SK-N-SH (cell line): ENCODE measurements at regions not wholly inside any gene's neighbourhood (a gene's known extent, or its start where the extent isn't known, plus 50 kb on each side); places are given as distances from the start of the nearest gene placed in this dataset.

Experiments used
- CTCF ChIA-PET: fragments of 300-600, 350-600 bp; formaldehyde crosslinking; extraction: SDS; loops from one replicate; lab custom pipeline; 2021; lab: Yijun Ruan, JAX
- POLR2A ChIA-PET: fragments of 350-600 bp; sonication (Branson Sonifier 250); formaldehyde crosslinking; extraction: SDS; loops from one replicate; lab custom pipeline; 2020; ENCODE audit warnings: antibody characterized with exemption, inconsistent platforms; lab: Yijun Ruan, JAX
- DNase-seq: peaks from one replicate; pipeline ENCODE4 v3.0.0; 2012
- H2AFZ ChIP-seq: fragments of 200-600 bp; sonication (generic); 2 replicates; pipeline ENCODE4 v1.8.1; 2016; ENCODE audit warnings: antibody characterized with exemption, mild to moderate bottlenecking, low read depth
- H3F3A ChIP-seq: fragments of 200-600 bp; sonication (generic); replicated peaks from 2 replicates; pipeline ENCODE3; 2016; ENCODE audit warnings: antibody characterized with exemption, mild to moderate bottlenecking; ENCODE audit not compliant: insufficient read depth
- H3K27ac ChIP-seq, 2 experiments: fragments of 200-500 bp in 1 of 2; fragments of 200-600 bp in 1 of 2; sonication (Bioruptor generic) in 1 of 2; sonication (generic), shearing (Covaris generic) in 1 of 2; 2 replicates each; pipeline versions ENCODE4 v1.5.1 to v1.6.1; 2014 to 2016; ENCODE audit warnings: low read depth in 2 of 2, inconsistent platforms in 1 of 2, low read length in 1 of 2, mild to moderate bottlenecking in 1 of 2, mixed read lengths in 1 of 2
- H3K27me3 ChIP-seq: fragments of 200-600 bp; sonication (generic), shearing (Covaris generic); 2 replicates; pipeline ENCODE4 v1.6.1; 2016; ENCODE audit warnings: mixed run types; ENCODE audit not compliant: insufficient read depth
- H3K36me3 ChIP-seq, 2 experiments: fragments of 200-500 bp in 1 of 2; fragments of 200-600 bp in 1 of 2; sonication (Bioruptor generic) in 1 of 2; sonication (generic) in 1 of 2; replicated peaks in 1 of 2; 2 replicates each; pipeline versions ENCODE3 to v1.5.1; 2014 to 2016; ENCODE audit warnings: low read length in 1 of 2, mild to moderate bottlenecking in 1 of 2; ENCODE audit not compliant: insufficient read depth in 2 of 2, control insufficient read depth in 1 of 2
- H3K4me1 ChIP-seq, 2 experiments: fragments of 200-500 bp in 1 of 2; fragments of 200-600 bp in 1 of 2; sonication (Bioruptor generic) in 1 of 2; sonication (generic), shearing (Covaris generic) in 1 of 2; 2 replicates each; pipeline versions ENCODE4 v1.5.1 to v1.6.1; 2014 to 2016; ENCODE audit warnings: low read depth in 1 of 2, low read length in 1 of 2, mixed run types in 1 of 2; ENCODE audit not compliant: insufficient read depth in 2 of 2, control insufficient read depth in 1 of 2
- H3K4me2 ChIP-seq: fragments of 200-600 bp; sonication (generic), shearing (Covaris generic); 2 replicates; pipeline ENCODE4 v1.6.1; 2017; ENCODE audit warnings: mixed run types
- H3K4me3 ChIP-seq, 2 experiments: fragments of 200-500 bp in 1 of 2; fragments of 200-600 bp in 1 of 2; sonication (Bioruptor generic) in 1 of 2; sonication (generic), shearing (Covaris generic) in 1 of 2; 2 replicates each; pipeline versions ENCODE4 v1.5.1 to v1.8.1; 2014 to 2016; ENCODE audit warnings: low read depth in 2 of 2, inconsistent platforms in 1 of 2, low read length in 1 of 2, mild to moderate bottlenecking in 1 of 2, mixed read lengths in 1 of 2, moderate library complexity in 1 of 2
- H3K79me2 ChIP-seq: fragments of 200-600 bp; sonication (generic); 2 replicates; pipeline ENCODE4 v1.8.1; 2017; ENCODE audit warnings: mild to moderate bottlenecking; ENCODE audit not compliant: insufficient read depth
- H3K9ac ChIP-seq: fragments of 200-600 bp; sonication (generic); 2 replicates; pipeline ENCODE4 v1.6.1; 2017; ENCODE audit warnings: mixed run types
- H3K9me2 ChIP-seq: fragments of 200-600 bp; sonication (generic); 2 replicates; pipeline ENCODE4 v1.6.1; 2017; ENCODE audit warnings: mixed run types
- H3K9me3 ChIP-seq: fragments of 200-600 bp; sonication (generic); 2 replicates; pipeline ENCODE4 v1.6.1; 2017; ENCODE audit warnings: mixed run types, mild to moderate bottlenecking, moderate library complexity
- H4K20me1 ChIP-seq: fragments of 200-600 bp; sonication (generic); 2 replicates; pipeline ENCODE4 v1.6.1; 2017; ENCODE audit warnings: mild to moderate bottlenecking, mixed run types; ENCODE audit not compliant: insufficient read depth
- CHD2 ChIP-seq: fragments of 150-350 bp; IDR thresholded peaks from 2 replicates; pipeline ENCODE4 v1.6.1; 2018; ENCODE audit warnings: low read length; ENCODE audit not compliant: partially characterized antibody
- ELF1 ChIP-seq: IDR thresholded peaks from 2 replicates; pipeline ENCODE4 v1.4.0; 2012
- EZH2phosphoT487 ChIP-seq: fragments of 200-600 bp; sonication (generic); IDR thresholded peaks from 2 replicates; pipeline ENCODE4 v1.6.1; 2017; ENCODE audit warnings: low read depth, mixed run types, mild to moderate bottlenecking, antibody characterized with exemption, moderate library complexity, borderline replicate concordance
- FOSL2 ChIP-seq: IDR thresholded peaks from 2 replicates; pipeline ENCODE4 v1.4.0; 2012; ENCODE audit warnings: low read depth, mild to moderate bottlenecking, moderate library complexity, borderline replicate concordance
- FOXJ3 ChIP-seq: sonication (generic); formaldehyde crosslinking; IDR thresholded peaks from 2 replicates; pipeline ENCODE4 v1.5.1; 2020; ENCODE audit warnings: mild to moderate bottlenecking, missing genetic modification reagents
- FOXM1 ChIP-seq: IDR thresholded peaks from 2 replicates; pipeline ENCODE4 v1.4.0; 2012; ENCODE audit warnings: low read depth, mild to moderate bottlenecking
- JUND ChIP-seq: IDR thresholded peaks from 2 replicates; pipeline ENCODE4 v1.4.0; 2012
- MEF2A ChIP-seq: IDR thresholded peaks from 2 replicates; pipeline ENCODE4 v1.4.0; 2012; ENCODE audit warnings: low read depth, borderline replicate concordance
- NFIC ChIP-seq: IDR thresholded peaks from 2 replicates; pipeline ENCODE4 v1.4.0; 2012; ENCODE audit warnings: borderline replicate concordance
- POLR2AphosphoS5 ChIP-seq: IDR thresholded peaks from 2 replicates; pipeline ENCODE4 v1.6.1; 2012; ENCODE audit warnings: low read depth, low read length
- RFX5 ChIP-seq: IDR thresholded peaks from 2 replicates; pipeline ENCODE4 v1.6.1; 2012; ENCODE audit warnings: mild to moderate bottlenecking, improper control_type of control experiment, low read length
- SMC3 ChIP-seq: IDR thresholded peaks from 2 replicates; pipeline ENCODE4 v1.6.1; 2012; ENCODE audit warnings: low read depth, low read length, improper control_type of control experiment
- TAF1 ChIP-seq: IDR thresholded peaks from 2 replicates; pipeline ENCODE4 v1.6.1; 2012; ENCODE audit warnings: low read depth, mild to moderate bottlenecking, low read length, moderate library complexity, borderline replicate concordance
- TCF12 ChIP-seq: IDR thresholded peaks from 2 replicates; pipeline ENCODE4 v1.4.0; 2012
- WGBS: methylation state at CpG from one replicate; pipeline ENCODE4 v1.1.6; 2017; ENCODE audit warnings: low lambda C conversion rate; 5-methylcytosine and 5-hydroxymethylcytosine counted together
- TF ChIP-seq, protein P1 (sequence below): IDR thresholded peaks from 2 replicates; pipeline ENCODE4 v1.4.0; 2012; ENCODE audit warnings: low read depth, borderline replicate concordance
- TF ChIP-seq, protein P2 (sequence below): IDR thresholded peaks from 2 replicates; pipeline ENCODE4 v1.4.0; 2012; ENCODE audit warnings: low read depth
- TF ChIP-seq, protein P3 (sequence below): IDR thresholded peaks from 2 replicates; pipeline ENCODE4 v1.6.1; 2012; ENCODE audit warnings: mild to moderate bottlenecking, low read depth, low read length, moderate library complexity
- TF ChIP-seq, protein P4 (sequence below): IDR thresholded peaks from 2 replicates; pipeline ENCODE4; 2012
- TF ChIP-seq, protein P5 (sequence below): IDR thresholded peaks from 2 replicates; pipeline ENCODE4 v1.4.0; 2012; ENCODE audit warnings: low read depth, borderline replicate concordance
- TF ChIP-seq, protein P6 (sequence below): fragments of 150-350 bp; IDR thresholded peaks from 2 replicates; pipeline ENCODE4 v1.6.1; 2017; ENCODE audit warnings: antibody characterized with exemption, low read length, low read depth, borderline replicate concordance

DNA sequence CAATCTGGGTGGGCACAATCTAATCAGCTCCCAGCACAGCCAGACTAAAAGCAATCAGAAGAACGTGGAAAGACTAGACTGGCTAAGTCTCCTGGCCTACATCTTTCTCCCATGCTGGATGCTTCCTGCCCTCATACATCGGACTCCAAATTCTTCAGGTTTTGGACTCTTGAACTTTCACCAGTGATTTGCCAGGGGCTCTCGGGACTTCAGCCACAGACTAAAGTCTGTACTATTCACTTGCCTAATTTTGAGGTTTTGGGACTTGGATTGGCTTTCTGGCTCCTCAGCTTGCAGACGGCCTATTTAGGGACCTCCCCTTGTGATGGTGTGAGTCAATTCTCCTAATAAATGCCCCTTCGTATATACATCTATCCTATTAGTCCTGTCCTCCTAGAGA is 66.6 kb upstream of the SOX21 start (continued):
- TF ChIP-seq, protein P1, sequence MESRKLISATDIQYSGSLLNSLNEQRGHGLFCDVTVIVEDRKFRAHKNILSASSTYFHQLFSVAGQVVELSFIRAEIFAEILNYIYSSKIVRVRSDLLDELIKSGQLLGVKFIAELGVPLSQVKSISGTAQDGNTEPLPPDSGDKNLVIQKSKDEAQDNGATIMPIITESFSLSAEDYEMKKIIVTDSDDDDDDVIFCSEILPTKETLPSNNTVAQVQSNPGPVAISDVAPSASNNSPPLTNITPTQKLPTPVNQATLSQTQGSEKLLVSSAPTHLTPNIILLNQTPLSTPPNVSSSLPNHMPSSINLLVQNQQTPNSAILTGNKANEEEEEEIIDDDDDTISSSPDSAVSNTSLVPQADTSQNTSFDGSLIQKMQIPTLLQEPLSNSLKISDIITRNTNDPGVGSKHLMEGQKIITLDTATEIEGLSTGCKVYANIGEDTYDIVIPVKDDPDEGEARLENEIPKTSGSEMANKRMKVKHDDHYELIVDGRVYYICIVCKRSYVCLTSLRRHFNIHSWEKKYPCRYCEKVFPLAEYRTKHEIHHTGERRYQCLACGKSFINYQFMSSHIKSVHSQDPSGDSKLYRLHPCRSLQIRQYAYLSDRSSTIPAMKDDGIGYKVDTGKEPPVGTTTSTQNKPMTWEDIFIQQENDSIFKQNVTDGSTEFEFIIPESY = no peak
- no peak for TF ChIP-seq SMC3
- no peak for TF ChIP-seq FOXM1

DNA sequence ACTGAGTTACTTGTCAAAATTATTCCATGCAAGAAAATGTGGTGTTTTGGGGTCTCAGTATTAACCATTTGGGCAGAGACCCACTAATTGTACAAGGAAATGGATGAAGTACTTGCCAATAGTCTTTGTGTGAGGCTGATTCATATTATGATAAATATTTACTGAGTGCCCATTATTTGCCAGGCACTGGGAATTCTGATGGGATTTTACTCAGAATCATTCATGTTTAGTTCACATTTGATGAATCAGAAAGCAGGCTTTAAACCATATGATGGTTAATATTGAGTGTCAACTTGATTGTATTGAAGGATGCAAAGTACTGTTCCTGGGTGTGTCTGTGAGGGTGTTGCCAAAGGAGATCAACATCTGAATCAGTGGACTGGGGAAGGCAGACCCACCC is 66.2 kb upstream of the SOX21 start:
- H3K36me3 ChIP-seq = no peaks in the 10 kb centered on the region
- no peak for DNase-seq
- no peaks in the 10 kb centered on the region for H3K27me3 ChIP-seq
- no peaks in the 10 kb centered on the region for H4K20me1 ChIP-seq
- H3K4me1 ChIP-seq = no peaks in the 10 kb centered on the region
- POLR2A ChIA-PET = no interaction called here
- CTCF ChIA-PET = interaction anchor here (0.7 kb wide), 1 partner anchor 17 kb away, joined by 3 read pairs; no protein-coding TSS in a partner anchor
- no peaks in the 10 kb centered on the region for H3K79me2 ChIP-seq
- no peak overlapping the region for H3K4me3 ChIP-seq
- no peak overlapping the region for H2AFZ ChIP-seq
- H3K9me3 ChIP-seq = no peaks in the 10 kb centered on the region
- no peak overlapping the region for H3K27ac ChIP-seq
- H3K9me2 ChIP-seq = no peaks in the 10 kb centered on the region
- TF ChIP-seq CHD2 (no peak), FOSL2 (no peak), JUND (no peak)
- TF ChIP-seq, protein P2, sequence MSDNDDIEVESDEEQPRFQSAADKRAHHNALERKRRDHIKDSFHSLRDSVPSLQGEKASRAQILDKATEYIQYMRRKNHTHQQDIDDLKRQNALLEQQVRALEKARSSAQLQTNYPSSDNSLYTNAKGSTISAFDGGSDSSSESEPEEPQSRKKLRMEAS = no peak
- H3F3A ChIP-seq = no peaks in the 10 kb centered on the region
- H3K4me2 ChIP-seq = no peak overlapping the region
- no peak overlapping the region for H3K9ac ChIP-seq

DNA sequence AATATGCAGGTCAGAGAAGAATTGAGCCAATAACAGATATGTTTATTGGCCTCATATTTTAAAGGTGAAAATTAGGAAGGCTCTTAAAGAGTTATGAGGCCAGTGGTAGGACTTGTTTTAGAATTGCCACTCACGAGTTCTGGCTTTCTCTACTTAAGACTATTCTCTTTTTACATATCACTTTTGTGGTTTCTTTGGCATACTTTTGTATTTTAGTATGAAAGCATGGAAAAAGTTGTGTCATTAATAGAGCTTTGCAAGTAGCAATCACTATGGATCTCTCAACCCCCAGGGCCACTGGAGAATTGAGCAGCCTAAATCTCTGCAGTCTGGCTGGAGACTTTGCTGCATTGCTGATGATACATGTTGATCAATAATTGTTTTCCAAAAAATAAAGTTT is 64.6 kb upstream of the SOX21 start:
- ChIA-PET POLR2A (no interaction called here), CTCF (no interaction called here)
- WGBS = 24% methylated on average over 1 of the region's 1 CpG
- TF ChIP-seq, protein P3, sequence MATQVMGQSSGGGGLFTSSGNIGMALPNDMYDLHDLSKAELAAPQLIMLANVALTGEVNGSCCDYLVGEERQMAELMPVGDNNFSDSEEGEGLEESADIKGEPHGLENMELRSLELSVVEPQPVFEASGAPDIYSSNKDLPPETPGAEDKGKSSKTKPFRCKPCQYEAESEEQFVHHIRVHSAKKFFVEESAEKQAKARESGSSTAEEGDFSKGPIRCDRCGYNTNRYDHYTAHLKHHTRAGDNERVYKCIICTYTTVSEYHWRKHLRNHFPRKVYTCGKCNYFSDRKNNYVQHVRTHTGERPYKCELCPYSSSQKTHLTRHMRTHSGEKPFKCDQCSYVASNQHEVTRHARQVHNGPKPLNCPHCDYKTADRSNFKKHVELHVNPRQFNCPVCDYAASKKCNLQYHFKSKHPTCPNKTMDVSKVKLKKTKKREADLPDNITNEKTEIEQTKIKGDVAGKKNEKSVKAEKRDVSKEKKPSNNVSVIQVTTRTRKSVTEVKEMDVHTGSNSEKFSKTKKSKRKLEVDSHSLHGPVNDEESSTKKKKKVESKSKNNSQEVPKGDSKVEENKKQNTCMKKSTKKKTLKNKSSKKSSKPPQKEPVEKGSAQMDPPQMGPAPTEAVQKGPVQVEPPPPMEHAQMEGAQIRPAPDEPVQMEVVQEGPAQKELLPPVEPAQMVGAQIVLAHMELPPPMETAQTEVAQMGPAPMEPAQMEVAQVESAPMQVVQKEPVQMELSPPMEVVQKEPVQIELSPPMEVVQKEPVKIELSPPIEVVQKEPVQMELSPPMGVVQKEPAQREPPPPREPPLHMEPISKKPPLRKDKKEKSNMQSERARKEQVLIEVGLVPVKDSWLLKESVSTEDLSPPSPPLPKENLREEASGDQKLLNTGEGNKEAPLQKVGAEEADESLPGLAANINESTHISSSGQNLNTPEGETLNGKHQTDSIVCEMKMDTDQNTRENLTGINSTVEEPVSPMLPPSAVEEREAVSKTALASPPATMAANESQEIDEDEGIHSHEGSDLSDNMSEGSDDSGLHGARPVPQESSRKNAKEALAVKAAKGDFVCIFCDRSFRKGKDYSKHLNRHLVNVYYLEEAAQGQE = no peak
- no peak for TF ChIP-seq ELF1
- no peak for TF ChIP-seq EZH2phosphoT487
- TF ChIP-seq, protein P4, sequence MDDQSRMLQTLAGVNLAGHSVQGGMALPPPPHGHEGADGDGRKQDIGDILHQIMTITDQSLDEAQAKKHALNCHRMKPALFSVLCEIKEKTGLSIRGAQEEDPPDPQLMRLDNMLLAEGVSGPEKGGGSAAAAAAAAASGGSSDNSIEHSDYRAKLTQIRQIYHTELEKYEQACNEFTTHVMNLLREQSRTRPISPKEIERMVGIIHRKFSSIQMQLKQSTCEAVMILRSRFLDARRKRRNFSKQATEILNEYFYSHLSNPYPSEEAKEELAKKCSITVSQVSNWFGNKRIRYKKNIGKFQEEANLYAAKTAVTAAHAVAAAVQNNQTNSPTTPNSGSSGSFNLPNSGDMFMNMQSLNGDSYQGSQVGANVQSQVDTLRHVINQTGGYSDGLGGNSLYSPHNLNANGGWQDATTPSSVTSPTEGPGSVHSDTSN = no peak
- TF ChIP-seq RFX5 = no peak
- no peak for TF ChIP-seq TAF1
- TF ChIP-seq, protein P5, sequence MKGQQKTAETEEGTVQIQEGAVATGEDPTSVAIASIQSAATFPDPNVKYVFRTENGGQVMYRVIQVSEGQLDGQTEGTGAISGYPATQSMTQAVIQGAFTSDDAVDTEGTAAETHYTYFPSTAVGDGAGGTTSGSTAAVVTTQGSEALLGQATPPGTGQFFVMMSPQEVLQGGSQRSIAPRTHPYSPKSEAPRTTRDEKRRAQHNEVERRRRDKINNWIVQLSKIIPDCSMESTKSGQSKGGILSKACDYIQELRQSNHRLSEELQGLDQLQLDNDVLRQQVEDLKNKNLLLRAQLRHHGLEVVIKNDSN = no peak
- no peak for TF ChIP-seq CHD2
- no peak for TF ChIP-seq FOXJ3 (CRISPR knock-in tag)
- TF ChIP-seq TCF12 = no peak
- no peak for TF ChIP-seq POLR2AphosphoS5
- no peak for TF ChIP-seq MEF2A
- TF ChIP-seq, protein P6, sequence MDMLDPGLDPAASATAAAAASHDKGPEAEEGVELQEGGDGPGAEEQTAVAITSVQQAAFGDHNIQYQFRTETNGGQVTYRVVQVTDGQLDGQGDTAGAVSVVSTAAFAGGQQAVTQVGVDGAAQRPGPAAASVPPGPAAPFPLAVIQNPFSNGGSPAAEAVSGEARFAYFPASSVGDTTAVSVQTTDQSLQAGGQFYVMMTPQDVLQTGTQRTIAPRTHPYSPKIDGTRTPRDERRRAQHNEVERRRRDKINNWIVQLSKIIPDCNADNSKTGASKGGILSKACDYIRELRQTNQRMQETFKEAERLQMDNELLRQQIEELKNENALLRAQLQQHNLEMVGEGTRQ = no peak
- TF ChIP-seq NFIC = no peak
- TF ChIP-seq FOSL2 = no peak

More for the DNA sequence above, 64.6 kb upstream of the SOX21 start:
- no peak for DNase-seq
- Histone ChIP-seq H3K27ac (no peak overlapping the region), H3K27me3 (no peaks in the 10 kb centered on the region), H3K36me3 (no peaks in the 10 kb centered on the region), H3K4me2 (no peak overlapping the region), H3K79me2 (no peaks in the 10 kb centered on the region), H2AFZ (no peak overlapping the region), H3F3A (no peaks in the 10 kb centered on the region), H3K9me3 (no peaks in the 10 kb centered on the region), H3K4me3 (no peak overlapping the region), H4K20me1 (no peaks in the 10 kb centered on the region), H3K9ac (no peak overlapping the region), H3K9me2 (no peaks in the 10 kb centered on the region), H3K4me1 (no peaks in the 10 kb centered on the region)
